Nucleus accumbens (tissue), 56 donors: ENCODE measurements at regions not wholly inside any gene's neighbourhood (a gene's known extent, or its start where the extent isn't known, plus 50 kb on each side); places are given as distances from the start of the nearest gene placed in this dataset.
"Not testable (repeated sequence)": the region's sequence is repeated elsewhere in the genome, so short reads cannot be mapped to it uniquely, and the experiment has no call there.

Experiments
- DNase-seq, 56 donors: peaks; one replicate each; lab custom pipeline; 2025; lab: John Stamatoyannopoulos, UW

GRCh38 chr5:155676967-155677366, 650.0 kb upstream of the SGCD start:
- DNase-seq: no peak

GRCh38 chr5:155678371-155678770, 648.6 kb upstream of the SGCD start:
- no peak for DNase-seq

GRCh38 chr5:155679530-155679929, 647.4 kb upstream of the SGCD start:
- DNase-seq: no peak

GRCh38 chr5:155684417-155684816, 642.5 kb upstream of the SGCD start:
- no peak for DNase-seq

GRCh38 chr5:155686131-155686530, 640.8 kb upstream of the SGCD start:
- DNase-seq: no peak

GRCh38 chr5:155689406-155689805, 637.6 kb upstream of the SGCD start:
- DNase-seq: no peak

GRCh38 chr5:155696362-155696761, 630.6 kb upstream of the SGCD start:
- DNase-seq: no peak

GRCh38 chr5:155697236-155697635, 629.7 kb upstream of the SGCD start:
- no peak for DNase-seq

GRCh38 chr5:155699385-155699784, 627.6 kb upstream of the SGCD start:
- no peak for DNase-seq

- no peak for DNase-seq
These were observed 626.6 kb upstream of the SGCD start for GRCh38 chr5:155700333-155700732.

- DNase-seq: no peak
These were observed 615.1 kb upstream of the SGCD start for GRCh38 chr5:155711882-155712281.

- not testable (repeated sequence) for DNase-seq
These were observed 612.5 kb upstream of the SGCD start for GRCh38 chr5:155714435-155714834.

GRCh38 chr5:155726267-155726666, 600.7 kb upstream of the SGCD start:
- no peak for DNase-seq

- DNase-seq: peak in 30 of 56 donors; percentile 3 to 71 (median 48)
These were observed 599.3 kb upstream of the SGCD start for GRCh38 chr5:155727512-155728145.

- peak in 50 of 56 donors; percentile 4 to 78 (median 51) for DNase-seq
These were observed 598.7 kb upstream of the SGCD start for GRCh38 chr5:155728146-155728856.

GRCh38 chr5:155728857-155729683, 597.9 kb upstream of the SGCD start:
- peak in 44 of 56 donors; percentile 7 to 68 (median 45) for DNase-seq

GRCh38 chr5:155729684-155730059, 597.3 kb upstream of the SGCD start:
- DNase-seq: peak in 54 of 56 donors; percentile 17 to 85 (median 62)

- no peak for DNase-seq
These were observed 594.2 kb upstream of the SGCD start for GRCh38 chr5:155732587-155733376.

GRCh38 chr5:155733935-155734334, 593.0 kb upstream of the SGCD start:
- no peak for DNase-seq

- no peak for DNase-seq
These were observed 591.6 kb upstream of the SGCD start for GRCh38 chr5:155735388-155735787.

- DNase-seq: no peak
These were observed 588.3 kb upstream of the SGCD start for GRCh38 chr5:155738616-155739015.
